Neural cell (in vitro differentiated cells): ENCODE measurements at regions not wholly inside any gene's neighbourhood (a gene's known extent, or its start where the extent isn't known, plus 50 kb on each side); places are given as distances from the start of the nearest gene placed in this dataset.
A peak's percentile ranks its signal among the peaks of the same experiment; 100 is the strongest.

Experiments used
- H2AFZ ChIP-seq: fragments of 200-600, 300-800 bp; sonication (generic), shearing (Covaris generic); 2 replicates; pipeline ENCODE4 v1.6.0; 2014; ENCODE audit warnings: low read depth, mild to moderate bottlenecking, antibody characterized with exemption, low read length, moderate library complexity
- H3F3A ChIP-seq: fragments of 200-600 bp; shearing (Covaris generic); 2 replicates; pipeline ENCODE4 v1.6.1; 2016; ENCODE audit warnings: mild to moderate bottlenecking, moderate library complexity, mixed read lengths, antibody characterized with exemption, low read length; ENCODE audit not compliant: insufficient read depth, poor library complexity, severe bottlenecking
- H3K27ac ChIP-seq: fragments of 200-600, 300-800 bp; sonication (generic), shearing (Covaris generic); 2 replicates; pipeline ENCODE4 v1.5.1; 2014; ENCODE audit warnings: mild to moderate bottlenecking, low read length, moderate library complexity
- H3K27me3 ChIP-seq: fragments of 300-800, 200-600 bp; sonication (generic), shearing (Covaris generic); 2 replicates; pipeline ENCODE4 v1.6.0; 2014; ENCODE audit warnings: mild to moderate bottlenecking, low read depth, low read length, moderate library complexity; ENCODE audit not compliant: insufficient read depth
- H3K36me3 ChIP-seq: fragments of 300-800, 200-600 bp; sonication (generic), shearing (Covaris generic); 2 replicates; pipeline ENCODE4 v1.5.1; 2014; ENCODE audit warnings: mild to moderate bottlenecking, antibody characterized with exemption, low read length, moderate library complexity; ENCODE audit not compliant: insufficient read depth
- H3K4me2 ChIP-seq: fragments of 300-800, 200-600 bp; sonication (generic), shearing (Covaris generic); 2 replicates; pipeline ENCODE4 v1.6.0; 2014; ENCODE audit warnings: mild to moderate bottlenecking, low read length
- H3K4me3 ChIP-seq: fragments of 300-800, 200-600 bp; sonication (generic), shearing (Covaris generic); 2 replicates; pipeline ENCODE4 v1.5.1; 2014; ENCODE audit warnings: mild to moderate bottlenecking, low read length, moderate library complexity
- H3K79me2 ChIP-seq: fragments of 200-600 bp; shearing (Covaris generic); replicated peaks from 2 replicates; pipeline ENCODE4 v1.6.0; 2014; ENCODE audit warnings: mild to moderate bottlenecking, low read length, moderate library complexity; ENCODE audit not compliant: insufficient read depth
- H3K9ac ChIP-seq: fragments of 300-800, 200-600 bp; sonication (generic), shearing (Covaris generic); 2 replicates; pipeline ENCODE4 v1.6.1; 2016; ENCODE audit warnings: mild to moderate bottlenecking, low read length, mixed read lengths
- H3K9me2 ChIP-seq: fragments of 200-600 bp; shearing (Covaris generic); 2 replicates; pipeline ENCODE4 v1.6.1; 2016; ENCODE audit warnings: mild to moderate bottlenecking, low read length, mixed read lengths; ENCODE audit not compliant: insufficient read depth
- H3K9me3 ChIP-seq: fragments of 200-600, 300-800 bp; sonication (generic), shearing (Covaris generic); 2 replicates; pipeline ENCODE4 v1.6.1; 2016; ENCODE audit warnings: mild to moderate bottlenecking, mixed run types, low read length, moderate library complexity, mixed read lengths
- H4K20me1 ChIP-seq: fragments of 200-600 bp; shearing (Covaris generic); 2 replicates; pipeline ENCODE4 v1.6.1; 2016; ENCODE audit warnings: mild to moderate bottlenecking, mixed run types; ENCODE audit not compliant: insufficient read depth
- CTCF ChIP-seq: fragments of 450-650 bp; IDR thresholded peaks from 2 replicates; pipeline ENCODE4 v1.5.1; 2014; ENCODE audit warnings: antibody characterized with exemption, mild to moderate bottlenecking, moderate library complexity; ENCODE audit not compliant: poor library complexity, severe bottlenecking
- EP300 ChIP-seq: fragments of 450-650 bp; conservative IDR thresholded peaks from 2 replicates; pipeline ENCODE4 v1.6.1; 2014; ENCODE audit warnings: antibody characterized with exemption, mild to moderate bottlenecking, moderate library complexity; ENCODE audit not compliant: poor library complexity, severe bottlenecking
- EZH2 ChIP-seq: fragments of 200-600, 300-800 bp; shearing (Covaris generic), sonication (generic); IDR thresholded peaks from 2 replicates; pipeline ENCODE4 v1.6.1; 2014; ENCODE audit warnings: antibody characterized with exemption, low read length, borderline replicate concordance, mild to moderate bottlenecking; ENCODE audit not compliant: insufficient read depth, poor library complexity, severe bottlenecking
- MXI1 ChIP-seq: fragments of 450-650 bp; conservative IDR thresholded peaks from 2 replicates; pipeline ENCODE4 v1.6.1; 2014; ENCODE audit warnings: antibody characterized with exemption, mild to moderate bottlenecking; ENCODE audit not compliant: poor library complexity, severe bottlenecking
- POLR2AphosphoS5 ChIP-seq: IDR thresholded peaks from 2 replicates; pipeline ENCODE4 v1.6.1; 2012
- RAD21 ChIP-seq: fragments of 450-650 bp; conservative IDR thresholded peaks from 2 replicates; pipeline ENCODE4 v1.6.1; 2014; ENCODE audit warnings: antibody characterized with exemption, mild to moderate bottlenecking, moderate library complexity
- REST ChIP-seq: IDR thresholded peaks from 2 replicates; pipeline ENCODE4 v1.6.1; 2012; ENCODE audit warnings: borderline replicate concordance
- SMC3 ChIP-seq: fragments of 450-650 bp; conservative IDR thresholded peaks from 2 replicates; pipeline ENCODE4 v1.6.1; 2014; ENCODE audit warnings: antibody characterized with exemption, mild to moderate bottlenecking, moderate library complexity; ENCODE audit not compliant: poor library complexity
- TAF1 ChIP-seq: IDR thresholded peaks from 2 replicates; pipeline ENCODE4 v1.6.1; 2012; ENCODE audit warnings: low read depth

DNA sequence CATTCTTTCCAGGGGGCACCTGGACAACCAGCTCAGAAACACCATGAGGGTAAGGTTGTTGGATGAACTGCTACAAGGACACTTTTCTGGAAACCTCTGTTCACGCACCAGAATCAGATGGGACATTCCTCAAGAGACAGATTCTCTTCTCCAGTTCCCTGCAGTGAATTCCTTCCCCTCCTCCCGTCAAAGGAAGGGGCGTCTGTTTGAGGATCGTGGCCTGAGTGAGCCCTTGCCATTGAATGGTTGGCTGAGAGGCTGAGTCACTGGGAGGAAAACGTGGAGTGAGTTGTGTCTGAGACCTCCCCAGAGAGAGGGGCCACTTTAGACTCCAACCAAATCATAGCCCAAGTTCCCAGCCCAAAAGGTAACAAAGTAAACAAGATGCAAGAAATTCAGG, 79.4 kb upstream of the ZNF507 start:
- Histone ChIP-seq H3K27me3 (no peaks in the 10 kb centered on the region), H3K9me2 (no peaks in the 10 kb centered on the region), H3K36me3 (no peaks in the 10 kb centered on the region), H2AFZ (no peak overlapping the region), H3K9me3 (no peaks in the 10 kb centered on the region), H4K20me1 (no peaks in the 10 kb centered on the region), H3F3A (no peaks in the 10 kb centered on the region), H3K4me3 (peak overlapping the region; percentile 44), H3K27ac (no peak overlapping the region), H3K79me2 (no peaks in the 10 kb centered on the region), H3K4me2 (no peak overlapping the region), H3K9ac (no peak overlapping the region)
- TF ChIP-seq RAD21 = no peak

GRCh38 chr19:32266460-32266859, 79.0 kb upstream of the ZNF507 start:
- TF ChIP-seq REST (no peak), MXI1 (no peak), SMC3 (no peak), EP300 (no peak), EZH2 (no peak), CTCF (no peak), POLR2AphosphoS5 (no peak), RAD21 (no peak), TAF1 (no peak)
- no peaks in the 10 kb centered on the region for H3K36me3 ChIP-seq
- H3K79me2 ChIP-seq = no peaks in the 10 kb centered on the region
- H3F3A ChIP-seq = no peaks in the 10 kb centered on the region
- H3K9me2 ChIP-seq = no peaks in the 10 kb centered on the region
- peak overlapping the region; percentile 44 for H3K4me3 ChIP-seq
- H3K27me3 ChIP-seq = no peaks in the 10 kb centered on the region
- no peaks in the 10 kb centered on the region for H3K9me3 ChIP-seq
- no peaks in the 10 kb centered on the region for H4K20me1 ChIP-seq
- H3K4me2 ChIP-seq = peak overlapping the region; percentile 40
- no peak overlapping the region for H2AFZ ChIP-seq
- H3K27ac ChIP-seq = no peak overlapping the region
- no peak overlapping the region for H3K9ac ChIP-seq

DNA sequence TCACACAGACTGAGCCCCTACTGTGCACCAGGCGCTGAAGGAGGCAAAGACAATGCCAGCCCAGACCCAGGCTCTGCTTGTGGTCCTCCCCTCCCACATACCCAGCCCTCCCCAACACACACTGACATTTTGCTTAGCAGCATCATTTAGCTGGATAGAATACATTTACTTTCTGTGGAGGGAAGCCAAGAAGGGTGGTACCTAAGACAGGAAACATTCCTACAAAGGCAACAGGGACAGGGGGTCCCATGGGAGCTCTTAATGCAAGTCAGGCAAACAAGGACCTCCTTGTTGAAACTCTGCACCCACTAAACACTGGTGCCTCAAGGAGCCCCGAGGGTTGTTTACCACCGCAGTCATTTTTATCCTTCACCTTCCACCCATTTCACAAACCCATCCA, 77.0 kb upstream of the ZNF507 start:
- Histone ChIP-seq H3K79me2 (no peaks in the 10 kb centered on the region), H3K36me3 (no peaks in the 10 kb centered on the region), H3K4me2 (no peak overlapping the region), H3F3A (no peaks in the 10 kb centered on the region), H3K9me2 (no peaks in the 10 kb centered on the region), H3K27me3 (no peaks in the 10 kb centered on the region), H4K20me1 (no peaks in the 10 kb centered on the region), H3K4me3 (no peak overlapping the region), H3K9ac (no peak overlapping the region), H2AFZ (no peak overlapping the region), H3K27ac (no peak overlapping the region), H3K9me3 (no peaks in the 10 kb centered on the region)
- TF ChIP-seq EP300 (no peak), TAF1 (no peak), REST (no peak), MXI1 (no peak), SMC3 (no peak), RAD21 (no peak), EZH2 (no peak), POLR2AphosphoS5 (no peak)
